NCI-H774 (cell line): ENCODE measurements at regions not wholly inside any gene's neighbourhood (a gene's known extent, or its start where the extent isn't known, plus 50 kb on each side); places are given as distances from the start of the nearest gene placed in this dataset.
"Not testable (repeated sequence)": the region's sequence is repeated elsewhere in the genome, so short reads cannot be mapped to it uniquely, and the experiment has no call there.

Experiments
- DNase-seq: peaks from one replicate; lab custom pipeline; 2025; lab: John Stamatoyannopoulos, UW

DNA sequence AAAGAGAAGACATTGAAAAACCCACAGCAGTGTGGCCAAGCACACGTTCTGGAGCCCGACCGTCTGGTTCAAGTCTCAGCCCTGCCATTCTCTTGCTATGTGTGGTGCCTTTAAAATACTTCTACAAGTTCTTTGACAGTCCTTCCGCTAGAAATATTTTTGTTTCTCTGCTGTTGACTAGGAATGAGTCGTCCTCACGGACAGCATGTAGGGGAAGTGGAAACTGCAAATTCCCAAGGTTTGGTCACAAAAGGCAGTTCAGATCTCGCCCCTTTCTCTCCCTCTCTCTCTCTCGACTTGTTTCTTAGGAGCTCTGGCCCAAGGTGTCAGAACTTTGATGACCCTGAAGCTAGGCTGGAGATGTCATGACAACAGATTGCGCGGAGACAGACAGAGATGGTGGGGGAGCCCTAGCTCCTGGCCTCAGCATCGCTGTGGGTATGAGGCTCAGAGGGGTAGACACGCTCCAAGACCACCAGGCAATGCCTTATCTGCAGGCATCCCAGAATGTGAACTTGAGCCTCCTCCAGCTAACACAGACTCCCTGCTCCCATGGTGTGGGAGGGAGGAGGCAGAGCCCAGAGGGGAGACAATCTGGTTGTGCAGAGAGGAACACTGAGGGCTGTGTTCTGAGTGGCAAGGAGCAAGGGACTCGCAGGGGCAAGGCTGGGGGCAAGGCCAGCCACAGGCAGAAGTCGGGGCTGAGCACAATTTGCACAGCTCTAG lies 368.9 kb upstream of the SULF2 start:
- no peak for DNase-seq

DNA sequence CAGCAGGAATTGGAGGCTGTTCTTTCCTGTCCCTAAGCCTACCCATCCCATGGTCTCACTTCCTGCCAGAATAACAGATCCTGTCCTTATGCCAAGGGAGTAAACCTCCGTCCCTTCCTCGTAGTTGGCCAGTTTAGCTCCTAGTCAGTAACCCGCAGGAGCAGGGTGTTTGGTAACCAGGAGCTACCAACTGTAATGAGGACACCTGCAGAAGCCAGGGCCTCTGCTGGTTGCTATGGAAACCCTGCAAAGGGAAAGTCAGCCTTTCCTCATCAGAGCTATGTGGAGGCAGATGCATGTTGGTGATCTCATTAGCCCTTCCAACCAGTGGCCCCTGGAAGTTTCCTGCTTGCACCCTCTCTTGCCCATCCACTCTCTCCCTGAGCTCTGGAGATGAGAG lies 368.2 kb upstream of the SULF2 start:
- peak; percentile 70 for DNase-seq

DNA sequence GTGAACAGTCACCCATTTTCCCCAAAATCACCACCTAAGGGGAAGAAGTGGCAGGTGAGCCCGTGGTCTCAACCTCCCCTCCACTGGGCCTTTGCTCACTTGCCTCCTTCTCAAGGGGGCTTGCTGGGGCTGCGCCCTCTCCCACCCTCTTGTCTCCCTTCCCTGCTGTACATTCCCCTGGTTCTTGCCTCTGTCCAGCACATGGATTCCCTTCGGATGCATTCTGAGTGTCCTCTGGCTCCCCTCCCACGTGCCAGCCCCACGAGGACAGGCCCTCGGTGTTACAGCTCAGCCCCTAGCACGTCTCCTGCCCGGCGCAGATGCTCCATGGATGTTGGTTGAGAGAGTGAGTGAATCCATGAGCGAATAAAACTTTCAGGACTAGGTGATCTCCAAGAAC lies 367.8 kb upstream of the SULF2 start:
- no peak for DNase-seq

DNA sequence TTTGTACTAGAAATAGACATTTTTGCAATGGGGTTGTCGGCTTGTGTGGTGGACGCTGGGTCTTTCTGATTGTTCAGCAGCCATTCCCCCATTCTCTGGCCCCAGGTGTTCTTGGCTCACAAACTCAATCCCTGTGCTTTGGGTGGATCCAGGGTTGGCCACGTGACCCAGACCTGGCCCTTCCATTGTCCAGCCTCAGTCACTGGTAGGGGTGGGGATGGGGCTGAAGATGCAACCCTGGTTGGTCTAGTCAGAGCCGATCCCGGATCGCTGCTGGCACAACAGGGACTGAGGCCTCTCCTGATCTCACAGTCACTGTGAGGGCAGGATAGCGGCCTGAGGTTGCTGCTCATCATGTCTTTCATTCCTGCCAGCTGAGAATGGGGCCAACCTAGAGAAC lies 365.3 kb upstream of the SULF2 start:
- DNase-seq: no peak

DNA sequence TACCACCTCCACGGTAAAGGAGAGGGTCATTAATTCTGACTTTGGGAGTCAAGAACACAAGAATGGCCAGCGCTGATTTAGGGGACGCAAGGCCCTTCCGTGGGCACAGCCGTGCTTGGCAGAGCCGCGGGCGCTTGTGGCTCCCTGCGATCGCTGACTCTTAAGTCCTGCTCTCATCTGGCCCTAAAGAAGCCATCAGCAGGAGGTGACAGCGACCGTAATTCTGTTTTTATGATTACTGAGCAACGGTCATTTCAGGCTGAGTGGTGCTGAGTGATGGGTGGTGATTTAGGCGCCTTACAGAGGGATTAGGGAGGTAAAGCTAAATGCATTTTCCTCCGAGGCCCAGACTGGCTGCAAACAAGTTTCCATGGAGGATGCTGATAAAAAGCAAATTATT lies 364.6 kb upstream of the SULF2 start:
- no peak for DNase-seq

DNA sequence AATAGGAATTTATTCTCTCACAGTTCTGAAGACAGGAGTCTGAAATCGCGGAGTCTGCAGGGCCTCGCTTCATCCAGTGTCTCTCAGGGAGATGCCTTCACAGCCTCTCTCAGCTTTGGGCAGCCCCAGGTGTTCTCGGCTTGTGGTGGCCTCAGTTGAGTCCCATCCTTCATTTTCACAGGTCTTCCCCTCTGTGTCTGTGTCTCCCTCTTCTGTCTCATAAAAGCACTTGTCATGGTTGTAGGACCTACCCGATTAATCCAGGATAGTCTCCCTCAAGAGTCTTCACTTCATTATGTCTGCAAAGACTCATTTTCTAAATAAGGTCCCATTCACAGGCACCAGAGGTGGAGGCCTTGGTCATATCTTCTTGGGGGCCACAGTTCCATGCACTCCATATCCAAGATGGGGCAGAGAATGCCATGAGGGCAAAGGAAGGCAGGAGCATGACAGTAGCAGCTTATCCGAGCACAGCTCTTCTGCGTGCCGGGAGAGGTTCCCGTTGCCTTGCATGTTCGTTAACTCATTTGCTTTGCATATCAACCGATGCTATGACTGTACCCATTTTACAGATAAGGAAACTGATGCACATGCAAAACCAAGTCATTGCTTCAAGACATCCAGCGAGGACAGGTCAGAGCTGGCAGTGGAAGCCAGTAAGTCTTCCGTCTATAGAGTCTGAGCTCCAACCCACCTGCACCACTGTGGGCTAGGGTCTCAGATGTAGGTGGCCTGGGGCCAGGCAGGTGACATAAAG lies 363.8 kb upstream of the SULF2 start:
- DNase-seq: no peak

DNA sequence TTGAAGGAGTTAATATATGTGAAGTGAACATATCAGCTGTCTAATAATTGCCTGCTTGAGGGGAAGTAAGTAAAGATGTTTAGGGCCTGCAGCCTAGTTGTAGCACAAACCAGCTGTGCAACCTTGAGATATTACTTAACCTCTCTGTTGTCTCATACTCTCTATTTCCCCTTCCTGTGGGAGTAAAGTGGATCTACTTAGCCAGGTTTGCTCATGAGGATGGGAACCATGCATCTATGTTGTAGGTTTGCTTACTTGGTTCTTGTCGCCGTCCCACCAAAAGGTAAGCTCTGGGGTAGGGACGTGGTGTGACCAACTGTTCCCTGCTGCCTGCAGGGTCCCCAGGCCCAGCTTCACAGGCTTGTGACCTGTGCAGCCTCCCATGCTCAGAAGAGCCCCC lies 362.7 kb upstream of the SULF2 start:
- no peak for DNase-seq

DNA sequence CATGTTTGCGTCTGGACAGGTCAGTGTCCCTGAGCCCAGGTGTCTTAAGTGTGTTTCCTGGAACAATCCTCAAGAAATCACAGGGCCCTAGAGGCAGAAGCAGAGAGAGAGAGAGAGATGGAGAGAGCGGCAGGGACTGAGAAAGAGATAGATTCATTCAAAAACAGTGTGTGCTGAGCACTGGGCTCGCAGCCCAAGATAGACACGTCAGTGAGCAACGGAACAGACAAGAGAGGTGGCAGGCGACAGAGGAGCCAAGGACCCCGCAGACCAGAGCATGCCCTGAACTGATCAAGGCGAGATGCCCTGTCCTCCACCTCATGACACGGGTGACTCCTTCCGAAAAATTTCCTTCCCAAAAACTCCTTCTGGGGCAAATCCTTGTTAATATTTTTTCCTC lies 362.0 kb upstream of the SULF2 start:
- no peak for DNase-seq

DNA sequence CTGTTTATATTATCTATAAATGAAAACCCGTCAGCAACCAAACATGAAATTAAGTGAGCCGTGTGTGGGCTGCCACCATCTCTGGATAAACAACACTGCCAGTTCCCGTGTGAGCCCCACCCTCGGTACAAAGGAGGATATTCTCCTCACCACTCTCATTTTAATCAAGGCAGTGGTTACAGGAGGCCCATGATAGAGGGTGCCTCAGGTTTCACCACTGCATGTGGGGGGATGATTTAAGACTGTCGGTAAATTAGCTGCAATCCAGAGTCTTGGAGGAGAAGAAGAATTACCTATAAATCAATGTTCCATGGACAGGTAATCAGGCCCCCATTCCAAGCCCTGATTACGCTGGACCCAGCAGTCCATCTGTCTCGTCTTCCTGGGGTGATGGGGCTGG lies 361.6 kb upstream of the SULF2 start:
- DNase-seq: no peak

DNA sequence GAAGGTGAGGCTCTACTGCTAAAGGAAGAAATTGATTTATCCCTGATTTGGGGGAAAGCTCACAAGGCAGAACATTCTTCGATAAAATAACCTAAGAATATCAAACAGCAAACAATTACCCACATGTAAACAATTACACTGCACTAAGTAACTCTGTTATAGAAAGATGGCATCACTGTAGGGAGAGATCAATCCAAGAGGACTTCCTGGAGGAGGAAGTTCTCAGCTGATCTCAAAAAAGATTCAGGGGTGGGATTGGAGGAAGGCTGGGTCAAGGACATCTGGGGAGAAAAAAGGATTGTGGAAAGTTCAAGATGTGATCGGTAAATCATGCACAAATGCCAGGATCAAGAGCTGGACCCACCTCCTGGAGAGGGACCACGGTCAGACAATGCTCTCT lies 361.0 kb upstream of the SULF2 start:
- DNase-seq: no peak

DNA sequence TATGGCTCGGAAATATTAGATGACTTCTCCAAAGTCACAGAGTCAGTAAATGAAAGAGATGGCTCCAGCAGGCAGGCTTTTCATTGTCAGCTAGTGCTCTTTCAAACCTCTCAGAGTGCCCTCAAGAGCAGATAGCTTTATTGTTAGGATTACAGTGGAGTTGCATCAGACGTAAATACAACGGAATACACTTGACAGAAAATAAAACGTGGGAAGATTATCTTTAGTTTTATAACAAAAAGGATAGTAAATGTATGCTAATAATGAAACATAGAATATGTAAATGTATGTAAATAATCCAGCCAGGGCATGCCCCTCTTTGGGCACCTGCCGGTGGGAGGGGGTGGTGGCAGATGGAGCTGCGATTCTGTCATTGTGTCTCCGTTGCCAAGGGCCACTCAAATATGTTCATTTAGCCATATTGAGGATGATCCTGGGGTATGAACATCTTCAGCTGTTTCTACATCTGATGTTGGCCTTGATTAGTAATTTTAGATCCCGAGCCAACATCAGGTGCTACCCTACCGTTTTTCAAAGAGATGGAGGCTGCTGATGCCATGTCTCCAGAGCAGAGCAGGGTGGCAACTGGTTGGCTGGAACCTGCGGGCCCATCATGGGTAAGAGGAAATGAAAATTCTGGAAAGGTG lies 358.3 kb upstream of the SULF2 start:
- no peak for DNase-seq

DNA sequence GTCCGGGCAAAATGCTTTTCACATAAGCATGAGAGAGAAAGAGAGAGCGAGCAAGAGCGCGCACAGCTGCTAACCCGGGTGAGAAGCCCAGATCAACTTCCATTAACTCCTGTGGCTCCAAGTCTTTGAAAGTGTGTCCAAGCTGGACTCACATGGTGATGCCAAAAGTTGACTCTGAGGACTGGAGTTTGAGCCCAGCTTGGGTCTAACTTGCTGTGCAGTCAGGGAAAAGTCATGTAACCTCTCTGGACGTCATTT lies 357.2 kb upstream of the SULF2 start:
- no peak for DNase-seq

DNA sequence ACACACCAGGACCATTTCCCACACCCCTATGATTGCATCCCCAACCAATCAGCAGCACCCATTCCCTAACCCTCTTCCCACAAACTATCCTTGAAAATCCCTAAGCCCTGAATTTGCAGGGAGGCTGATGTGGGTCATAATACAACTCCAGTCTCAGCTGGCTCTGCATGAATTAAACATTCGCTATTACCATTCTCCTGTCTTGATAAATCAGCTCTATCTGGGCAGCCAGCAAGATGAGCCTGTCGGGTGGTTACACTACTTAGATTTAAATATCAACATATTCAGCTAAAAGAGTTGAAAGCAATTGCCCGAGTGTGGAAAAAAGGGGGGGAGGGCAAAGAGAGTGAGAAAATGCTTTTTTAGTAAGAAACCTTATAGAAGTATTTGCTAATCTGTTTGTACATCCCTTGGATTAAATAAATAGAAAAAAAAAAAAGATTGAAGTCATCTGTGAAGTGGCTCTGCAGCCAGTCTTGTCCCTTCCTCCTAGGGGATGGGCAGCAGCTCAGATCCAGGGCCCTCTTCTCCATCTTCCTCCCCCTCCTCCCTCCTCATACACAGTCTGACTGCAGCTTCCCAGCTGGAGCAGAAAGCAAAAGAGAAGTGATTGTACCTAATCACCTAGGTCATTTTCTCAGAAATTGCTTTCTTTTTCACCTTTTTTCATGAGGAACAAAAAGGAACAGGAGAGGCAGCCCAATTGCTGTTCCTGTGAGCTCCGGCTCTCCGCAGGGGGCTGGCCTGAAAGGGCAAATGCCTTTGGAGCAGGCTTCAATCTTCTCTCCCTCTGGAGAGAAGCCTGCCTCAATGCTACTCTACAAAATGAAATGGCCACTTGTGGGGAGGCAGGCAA lies 356.6 kb upstream of the SULF2 start:
- no peak for DNase-seq

DNA sequence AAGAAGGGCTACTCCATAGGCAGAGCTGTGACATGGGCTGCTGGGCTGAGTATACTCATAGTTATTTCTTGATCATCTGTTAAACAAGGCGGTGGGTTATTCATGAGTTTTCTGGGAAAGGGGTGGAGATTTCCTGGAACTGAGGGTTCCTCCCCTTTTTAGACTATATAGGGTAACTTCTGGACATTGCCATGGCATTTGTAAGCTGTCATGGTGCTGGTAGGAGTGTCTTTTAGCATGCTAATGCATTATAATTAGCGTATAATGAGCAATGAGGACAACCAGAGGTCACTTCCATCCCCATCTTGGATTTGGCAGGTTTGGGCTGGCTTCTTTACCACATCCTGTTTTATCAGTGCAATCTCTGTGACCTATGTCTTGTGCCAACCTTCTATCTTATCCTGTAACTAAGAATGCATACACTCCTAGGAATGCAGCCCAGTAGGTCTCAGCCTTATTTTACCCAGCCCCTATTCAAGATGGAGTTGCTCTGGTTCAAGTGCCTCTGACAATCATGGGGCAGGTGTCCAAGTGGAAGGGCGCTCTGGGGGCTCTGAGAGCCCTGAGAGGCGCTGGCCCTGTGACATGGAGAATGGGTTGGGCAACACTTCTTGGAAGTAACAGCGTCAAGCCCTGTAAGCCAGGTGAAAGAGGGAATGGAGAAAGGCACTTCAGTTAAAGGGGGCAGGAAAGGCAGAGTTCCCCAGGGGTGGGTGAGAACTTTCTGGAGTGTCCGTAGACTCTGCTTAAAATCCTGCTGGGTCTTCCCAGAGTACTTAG lies 354.2 kb upstream of the SULF2 start:
- no peak for DNase-seq

DNA sequence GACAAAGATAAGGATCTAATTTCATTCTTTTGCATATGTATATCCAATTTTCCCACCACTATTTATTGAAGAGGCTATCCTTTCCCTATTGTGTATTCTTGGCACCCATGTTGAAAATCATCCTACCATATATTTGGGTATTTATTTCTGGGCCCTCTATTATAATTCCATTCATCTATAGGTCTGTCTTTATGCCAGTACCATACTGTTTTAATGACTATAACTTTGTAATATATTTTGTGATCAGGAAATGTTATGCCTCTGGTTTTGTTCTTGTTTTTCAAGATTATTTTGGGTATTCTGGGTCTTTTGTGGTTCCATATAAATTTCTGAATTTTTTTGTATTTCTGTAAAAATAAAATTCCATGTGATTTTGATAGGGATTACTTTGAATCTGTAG lies 347.6 kb upstream of the SULF2 start:
- no peak for DNase-seq

DNA sequence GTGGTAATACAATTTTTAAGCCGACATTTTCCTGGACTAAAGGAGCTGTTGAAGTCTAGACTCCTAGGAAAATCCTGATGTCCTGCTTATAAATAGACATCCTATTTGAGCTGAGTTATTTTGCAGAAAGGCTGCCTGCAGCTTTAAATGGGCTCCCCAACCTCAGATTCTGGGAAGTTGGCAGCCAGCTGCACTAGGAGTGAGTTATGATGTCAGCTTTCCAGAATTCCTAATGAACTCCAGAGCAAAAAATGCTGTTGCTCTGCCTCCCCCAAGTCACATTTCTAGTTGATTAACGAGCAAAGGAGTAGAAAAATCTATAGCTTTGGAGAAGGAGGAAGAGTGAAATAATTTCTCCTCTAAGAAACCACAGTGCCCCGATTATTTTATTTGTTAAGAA lies 346.3 kb upstream of the SULF2 start:
- no peak for DNase-seq

DNA sequence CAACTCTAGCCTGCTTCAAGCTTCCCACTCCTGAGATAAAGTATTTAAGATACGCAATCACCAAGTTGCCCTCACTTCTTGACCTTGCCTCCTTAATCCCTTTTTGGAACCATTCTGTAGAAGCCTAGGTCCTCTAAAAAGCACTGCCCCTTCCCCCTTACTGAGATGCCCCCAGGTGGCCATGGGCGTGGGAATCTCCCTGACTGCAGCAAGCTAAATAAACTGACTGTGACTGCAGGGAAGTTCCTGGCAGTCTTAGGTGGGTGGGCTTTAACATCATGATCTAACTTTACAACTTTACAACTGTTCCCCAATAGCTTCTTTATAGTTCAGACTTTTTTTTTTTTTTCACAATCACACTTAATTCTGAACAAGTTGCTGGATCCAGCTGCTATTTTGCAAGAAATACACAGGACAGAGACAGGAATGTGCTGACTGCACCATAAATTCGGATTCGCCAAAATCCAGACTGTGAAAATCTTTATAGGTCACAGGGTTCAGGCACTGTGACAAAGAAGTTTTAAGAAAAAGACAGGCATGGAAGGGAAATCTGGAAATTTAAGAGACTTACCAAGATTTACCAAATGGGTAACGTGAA lies 344.2 kb upstream of the SULF2 start:
- DNase-seq: no peak

DNA sequence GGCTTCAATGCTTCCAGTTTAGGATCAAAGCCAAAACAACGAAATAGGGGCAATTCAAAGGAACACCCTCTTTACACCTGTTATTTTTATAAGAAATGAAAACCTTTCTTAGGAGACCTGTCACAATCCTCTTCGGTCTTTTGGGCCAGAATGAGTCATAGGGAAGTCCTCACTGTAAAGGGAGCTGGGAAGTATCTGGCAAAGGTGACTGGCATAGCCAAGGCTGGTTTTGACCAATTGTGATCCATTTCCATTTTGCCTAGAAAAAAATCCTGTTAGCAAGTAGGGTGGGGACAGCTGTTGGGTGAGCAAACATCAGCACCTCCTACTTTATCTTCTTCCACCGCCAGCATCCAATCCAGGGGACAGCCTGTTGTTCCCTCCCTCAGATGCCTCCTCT lies 343.2 kb upstream of the SULF2 start:
- DNase-seq: no peak

DNA sequence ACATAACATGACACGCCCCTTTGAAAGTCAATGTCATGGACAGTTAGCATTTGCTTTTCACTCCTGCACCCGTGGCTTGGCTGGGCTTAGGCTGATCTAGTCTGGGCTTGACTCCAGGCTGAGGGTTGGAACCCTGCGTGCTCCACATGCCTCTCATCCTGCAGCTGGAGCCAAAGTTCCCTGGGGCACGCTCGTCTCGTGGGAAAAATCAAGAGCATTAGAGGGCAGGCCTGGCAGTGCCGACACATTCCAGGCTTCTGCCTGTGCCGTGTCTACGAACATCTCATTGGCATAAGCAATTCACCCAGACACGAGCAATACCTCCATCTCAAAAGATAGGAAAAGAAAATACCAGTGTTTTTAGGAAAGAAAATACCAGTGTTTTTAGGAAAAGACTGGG lies 342.7 kb upstream of the SULF2 start:
- not testable (repeated sequence) for DNase-seq

DNA sequence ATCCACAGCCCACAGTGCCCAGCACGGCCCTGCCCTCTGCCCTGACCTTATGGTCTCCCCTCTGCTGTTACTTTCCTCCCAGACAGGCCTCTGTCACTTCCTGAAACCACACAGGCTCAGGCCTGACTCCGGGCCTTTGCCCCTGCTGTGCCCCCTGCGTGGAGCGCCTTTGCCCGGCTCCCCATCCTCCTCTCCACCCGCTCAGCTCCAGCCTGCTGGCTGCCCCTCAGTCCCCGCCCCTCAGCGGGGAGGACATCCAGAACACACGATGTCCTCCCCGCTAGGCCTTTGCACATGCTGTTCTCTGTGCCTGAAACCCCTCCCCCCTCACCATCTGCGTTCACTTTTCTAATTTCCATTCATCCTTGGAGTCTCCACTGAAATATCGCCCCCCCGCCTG lies 341.9 kb upstream of the SULF2 start:
- DNase-seq: not testable (repeated sequence)

DNA sequence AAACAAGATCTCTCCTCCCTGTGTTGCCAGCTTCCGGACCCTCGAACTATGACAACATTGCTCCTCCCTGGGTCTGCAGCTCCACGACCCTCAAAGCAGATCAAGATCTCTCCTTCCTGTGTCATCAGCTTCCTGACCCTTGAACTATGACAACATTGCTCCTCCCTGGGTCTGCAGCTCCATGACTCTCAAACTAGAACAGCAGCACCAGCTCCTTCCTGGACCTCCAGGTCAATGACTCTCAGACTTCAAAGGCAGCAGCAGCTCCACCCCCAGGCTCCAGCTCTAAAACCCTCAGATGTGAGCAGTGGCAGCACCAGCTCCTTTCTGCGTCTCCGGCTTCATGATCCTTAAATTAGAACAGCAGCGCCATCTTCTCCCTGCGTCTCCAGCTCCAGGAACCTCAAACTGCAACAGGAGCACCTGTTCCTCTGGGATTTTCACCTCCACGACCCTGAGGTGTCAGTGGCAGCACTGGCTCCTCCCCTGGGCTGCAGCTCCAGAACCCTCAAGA lies 341.0 kb upstream of the SULF2 start:
- no peak for DNase-seq
